Parathyroid adenoma (tissue), 2 donors: ENCODE measurements at regions not wholly inside any gene's neighbourhood (a gene's known extent, or its start where the extent isn't known, plus 50 kb on each side); places are given as distances from the start of the nearest gene placed in this dataset.

Experiments
- H2AFZ ChIP-seq: fragments of 300-600 bp; sonication (generic); one replicate; pipeline ENCODE4 v1.7.0; 2017; ENCODE audit warnings: antibody characterized with exemption, mild to moderate bottlenecking
- H3K27ac ChIP-seq: fragments of 300-600 bp; sonication (generic); one replicate; pipeline ENCODE4 v1.7.0; 2017
- H3K27me3 ChIP-seq: fragments of 300-600 bp; sonication (generic); one replicate; pipeline ENCODE4 v1.7.0; 2017; ENCODE audit warnings: low read length; ENCODE audit not compliant: control insufficient read depth, insufficient read depth
- H3K36me3 ChIP-seq: fragments of 300-600 bp; sonication (generic); one replicate; pipeline ENCODE4 v1.7.0; 2017; ENCODE audit warnings: low read length; ENCODE audit not compliant: control insufficient read depth, insufficient read depth
- H3K4me1 ChIP-seq: fragments of 300-600 bp; sonication (generic); one replicate; pipeline ENCODE4 v1.7.0; 2017; ENCODE audit warnings: control low read depth
- H3K4me2 ChIP-seq: fragments of 300-600 bp; sonication (generic); one replicate; pipeline ENCODE4 v1.7.0; 2017; ENCODE audit warnings: low read length
- H3K4me3 ChIP-seq: fragments of 300-600 bp; sonication (generic); one replicate; pipeline ENCODE4 v1.7.0; 2017; ENCODE audit warnings: low read depth, low read length
- H3K79me2 ChIP-seq: fragments of 300-600 bp; sonication (generic); one replicate; pipeline ENCODE4 v1.7.0; 2017; ENCODE audit warnings: control low read depth
- H3K9ac ChIP-seq: fragments of 300-600 bp; sonication (generic); one replicate; pipeline ENCODE4 v1.7.0; 2017; ENCODE audit warnings: mild to moderate bottlenecking
- H3K9me3 ChIP-seq: fragments of 300-600 bp; sonication (generic); one replicate; pipeline ENCODE4 v1.7.0; 2017; ENCODE audit warnings: low read length; ENCODE audit not compliant: control insufficient read depth
- CTCF ChIP-seq: fragments of 300-600 bp; sonication (generic); IDR thresholded peaks from one replicate; pipeline ENCODE4 v1.7.0; 2017; ENCODE audit warnings: antibody characterized with exemption, mild to moderate bottlenecking
- donor health status: primary hyperparathyroidism.

GRCh38 chr17:11023639-11024479 lies 186.0 kb upstream of the PIRT start:
- Histone ChIP-seq H2AFZ (no peak overlapping the region), H3K4me2 (no peak overlapping the region), H3K36me3 (no peaks in the 10 kb centered on the region), H3K9me3 (no peaks in the 10 kb centered on the region), H3K27ac (no peak overlapping the region), H3K9ac (no peak overlapping the region), H3K27me3 (no peaks in the 10 kb centered on the region), H3K79me2 (no peaks in the 10 kb centered on the region), H3K4me1 (no peaks in the 10 kb centered on the region), H3K4me3 (no peak overlapping the region)
- TF ChIP-seq CTCF = no peak

- no peak for TF ChIP-seq CTCF
- Histone ChIP-seq H3K4me3 (no peak overlapping the region), H3K27me3 (no peaks in the 10 kb centered on the region), H3K79me2 (no peaks in the 10 kb centered on the region), H3K9ac (no peak overlapping the region), H3K9me3 (no peaks in the 10 kb centered on the region), H2AFZ (no peak overlapping the region), H3K27ac (no peak overlapping the region), H3K4me2 (no peak overlapping the region), H3K4me1 (no peaks in the 10 kb centered on the region), H3K36me3 (no peaks in the 10 kb centered on the region)
Observed at GRCh38 chr17:11006530-11006929, 168.6 kb upstream of the PIRT start.

GRCh38 chr17:11005940-11006339 lies 168.1 kb upstream of the PIRT start:
- no peak overlapping the region for H3K4me3 ChIP-seq
- no peak overlapping the region for H3K9ac ChIP-seq
- no peaks in the 10 kb centered on the region for H3K27me3 ChIP-seq
- no peaks in the 10 kb centered on the region for H3K4me1 ChIP-seq
- no peak overlapping the region for H3K4me2 ChIP-seq
- no peaks in the 10 kb centered on the region for H3K36me3 ChIP-seq
- no peaks in the 10 kb centered on the region for H3K79me2 ChIP-seq
- no peaks in the 10 kb centered on the region for H3K9me3 ChIP-seq
- H3K27ac ChIP-seq = no peak overlapping the region
- no peak for TF ChIP-seq CTCF
- H2AFZ ChIP-seq = no peak overlapping the region

- no peaks in the 10 kb centered on the region for H3K9me3 ChIP-seq
- H3K4me2 ChIP-seq = no peak overlapping the region
- H3K36me3 ChIP-seq = no peaks in the 10 kb centered on the region
- TF ChIP-seq CTCF = no peak
- no peak overlapping the region for H2AFZ ChIP-seq
- H3K4me3 ChIP-seq = no peak overlapping the region
- H3K27me3 ChIP-seq = no peaks in the 10 kb centered on the region
- no peak overlapping the region for H3K9ac ChIP-seq
- no peaks in the 10 kb centered on the region for H3K79me2 ChIP-seq
- no peaks in the 10 kb centered on the region for H3K4me1 ChIP-seq
- H3K27ac ChIP-seq = no peak overlapping the region
Observed at GRCh38 chr17:11002417-11002816, 164.5 kb upstream of the PIRT start.

- no peak for TF ChIP-seq CTCF
- no peak overlapping the region for H3K4me3 ChIP-seq
- H3K27ac ChIP-seq = no peak overlapping the region
- no peaks in the 10 kb centered on the region for H3K36me3 ChIP-seq
- H3K4me2 ChIP-seq = no peak overlapping the region
- H3K27me3 ChIP-seq = no peaks in the 10 kb centered on the region
- H2AFZ ChIP-seq = no peak overlapping the region
- H3K9me3 ChIP-seq = no peaks in the 10 kb centered on the region
- H3K79me2 ChIP-seq = no peaks in the 10 kb centered on the region
- no peak overlapping the region for H3K9ac ChIP-seq
- no peaks in the 10 kb centered on the region for H3K4me1 ChIP-seq
Observed at GRCh38 chr17:11001651-11002050, 163.8 kb upstream of the PIRT start.
